Activated T-helper 9 cell treated with anti-CD3 and anti-CD28 coated beads, Interleukin-2, amount 50 U/mL, for 16 hours (primary cell): ENCODE measurements at regions not wholly inside any gene's neighbourhood (a gene's known extent, or its start where the extent isn't known, plus 50 kb on each side); places are given as distances from the start of the nearest gene placed in this dataset.
A peak's percentile ranks its signal among the peaks of the same experiment; 100 is the strongest.
"Not testable (repeated sequence)": the region's sequence is repeated elsewhere in the genome, so short reads cannot be mapped to it uniquely, and the experiment has no call there.

Source experiments
- DNase-seq: peaks from one replicate; pipeline ENCODE4 v3.0.0-alpha.2; 2020; ENCODE audit warnings: low read depth

DNA sequence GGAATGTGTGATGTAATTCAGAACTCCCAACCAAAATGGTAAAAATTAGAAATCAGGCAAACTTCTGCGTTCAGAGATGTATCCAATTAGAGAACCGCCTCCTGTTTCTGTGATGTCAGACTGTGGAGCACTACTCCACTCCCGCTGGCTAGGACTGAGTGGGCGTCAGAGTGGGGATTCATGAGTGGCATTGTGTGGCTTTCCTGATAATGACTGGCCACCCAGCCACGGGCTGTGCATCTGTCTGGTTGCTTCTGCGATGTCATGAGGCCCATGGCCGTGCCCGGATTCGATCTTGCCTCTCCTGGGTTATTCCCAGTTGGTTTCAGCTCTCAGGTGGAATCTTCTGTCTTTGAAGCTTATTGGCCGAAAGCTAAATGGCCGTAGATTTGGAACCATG lies 87.1 kb upstream of the KCNA1 start:
- no peak for DNase-seq

GRCh38 chr12:4824380-4824779 lies 85.3 kb upstream of the KCNA1 start:
- DNase-seq = no peak

DNA sequence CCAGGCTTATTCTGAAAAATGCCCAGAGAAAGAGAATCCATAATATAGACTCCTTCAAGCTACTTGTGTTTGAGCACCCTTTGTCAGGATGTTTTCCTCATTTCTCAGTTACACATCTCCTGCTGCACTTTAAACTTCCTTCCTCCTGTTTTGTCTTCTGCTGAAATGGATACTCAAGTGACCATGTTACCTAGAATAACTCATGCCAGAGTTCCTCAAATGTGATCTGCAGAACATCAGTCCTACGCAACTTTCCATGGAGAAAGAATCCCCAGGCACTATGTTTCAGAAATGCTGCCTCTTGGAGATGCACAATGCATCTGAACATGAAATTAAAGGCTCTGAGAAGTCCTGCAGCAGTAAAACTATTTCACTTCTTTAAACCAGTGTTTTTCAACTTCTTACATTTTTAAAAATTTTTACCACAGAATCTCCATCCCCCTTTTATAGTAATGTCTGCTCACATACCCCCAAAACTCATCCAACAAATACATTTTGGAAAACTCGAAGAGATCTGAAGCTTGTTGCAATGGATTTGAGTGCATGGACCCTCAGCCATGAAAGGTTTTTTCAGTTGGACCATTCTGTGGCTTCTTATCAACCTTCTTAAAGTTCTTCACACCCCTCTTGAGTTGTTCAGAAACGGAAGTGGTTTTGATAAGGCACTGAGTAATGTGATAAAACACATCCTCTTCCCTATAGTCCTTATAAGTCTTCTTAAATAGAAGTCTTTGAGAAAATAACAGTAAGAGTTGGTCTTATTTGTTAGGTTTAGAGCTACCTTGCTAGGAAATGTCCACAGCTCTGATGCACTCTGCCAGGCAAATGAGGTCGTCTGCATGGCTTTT lies 84.5 kb upstream of the KCNA1 start:
- DNase-seq = no peak

- no peak for DNase-seq
Measured at GRCh38 chr12:4826909-4827308, 82.8 kb upstream of the KCNA1 start.

- DNase-seq = no peak
Measured at GRCh38 chr12:4828176-4828575, 81.5 kb upstream of the KCNA1 start.

- no peak for DNase-seq
Measured at GRCh38 chr12:4829161-4829792, 80.4 kb upstream of the KCNA1 start.

DNA sequence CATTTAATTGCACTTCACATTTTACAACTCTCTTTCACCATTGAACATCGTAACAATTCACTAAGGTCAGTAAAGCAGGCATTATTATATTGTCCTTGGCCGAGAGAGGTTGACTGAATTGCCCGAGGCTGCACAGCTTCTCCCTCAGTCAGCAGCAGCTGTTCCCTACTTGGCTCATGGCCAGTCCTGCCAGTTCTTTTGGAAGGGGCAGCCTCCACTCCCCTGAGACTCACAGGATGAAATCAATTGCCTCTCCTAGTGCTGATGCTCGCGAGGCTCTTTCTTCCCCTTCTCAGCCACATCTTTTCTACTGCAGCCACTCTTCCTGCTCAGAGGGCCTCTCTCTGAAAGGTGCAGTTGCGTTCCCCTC lies 79.9 kb upstream of the KCNA1 start:
- DNase-seq = no peak

DNA sequence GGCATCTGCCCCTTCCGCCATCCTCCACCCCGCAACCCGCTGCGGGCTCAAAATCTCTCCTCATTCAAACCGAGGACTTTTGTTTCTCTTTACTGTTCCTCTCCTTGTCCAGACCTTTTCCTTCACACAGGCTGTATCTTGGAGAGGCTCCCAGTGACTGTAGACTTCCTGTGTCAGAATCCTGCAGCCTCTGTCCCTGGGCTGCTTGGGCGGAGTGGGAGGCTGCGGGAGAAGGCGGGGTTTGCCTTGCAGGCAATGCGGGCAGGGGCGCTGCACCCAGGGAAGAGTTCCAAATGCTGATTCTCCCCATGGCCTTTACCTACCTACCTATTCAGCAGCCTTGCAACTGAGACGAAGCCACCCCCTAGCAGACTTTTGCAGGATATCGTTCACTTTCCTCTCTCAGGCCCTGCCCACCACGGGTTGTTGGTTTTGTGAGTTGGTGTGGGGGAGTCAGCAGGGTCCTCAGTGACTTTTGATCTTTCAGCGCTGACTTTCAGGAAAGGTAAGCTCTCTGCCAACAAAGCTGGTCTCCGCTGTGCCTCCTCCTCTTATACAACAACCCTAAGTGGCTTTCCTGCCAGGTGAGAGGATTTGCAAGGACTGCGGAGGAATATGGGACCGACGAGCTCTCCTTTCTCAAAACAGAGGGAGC lies 79.0 kb upstream of the KCNA1 start:
- no peak for DNase-seq

DNA sequence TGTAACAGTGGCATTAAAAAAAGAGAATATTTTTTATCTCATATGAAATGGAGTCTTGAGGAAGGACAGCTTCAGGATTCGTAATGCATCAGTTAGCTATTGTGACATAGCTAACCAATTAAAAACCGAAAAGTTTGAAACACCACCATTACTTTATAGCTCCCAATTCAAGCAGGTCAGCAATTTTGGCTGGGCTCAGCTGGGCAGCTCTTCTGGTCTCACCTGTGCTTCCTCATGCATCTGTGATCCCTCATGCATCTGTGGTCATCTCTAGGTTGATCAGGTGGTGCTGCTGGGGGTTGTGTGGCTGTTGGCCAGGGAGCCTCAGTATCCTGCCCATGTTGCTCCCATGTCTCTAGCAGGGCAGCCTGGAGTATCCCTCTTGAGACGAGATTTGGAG lies 76.7 kb upstream of the KCNA1 start:
- no peak for DNase-seq

GRCh38 chr12:4833524-4833923 lies 76.2 kb upstream of the KCNA1 start:
- no peak for DNase-seq

DNA sequence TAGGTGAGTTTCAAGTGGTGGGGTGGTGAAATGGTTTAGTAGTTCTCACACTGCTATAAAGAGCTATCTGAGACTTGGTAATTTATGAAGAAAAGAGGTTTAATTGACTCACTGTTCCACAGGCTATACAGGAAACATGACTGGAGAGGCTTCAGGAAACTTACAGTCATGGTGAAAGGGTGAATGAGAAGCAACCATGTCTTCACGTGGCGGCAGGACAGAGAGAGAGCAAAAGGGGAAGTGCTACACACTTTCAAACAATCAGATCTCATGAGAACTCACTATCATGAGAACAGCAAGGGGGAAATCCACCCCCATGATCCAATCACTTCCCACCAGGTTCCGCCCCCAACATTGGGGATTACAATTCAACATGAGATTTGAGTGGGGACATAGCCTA lies 67.3 kb upstream of the KCNA1 start:
- DNase-seq = not testable (repeated sequence)

GRCh38 chr12:4843907-4844306 lies 65.8 kb upstream of the KCNA1 start:
- DNase-seq = no peak

DNA sequence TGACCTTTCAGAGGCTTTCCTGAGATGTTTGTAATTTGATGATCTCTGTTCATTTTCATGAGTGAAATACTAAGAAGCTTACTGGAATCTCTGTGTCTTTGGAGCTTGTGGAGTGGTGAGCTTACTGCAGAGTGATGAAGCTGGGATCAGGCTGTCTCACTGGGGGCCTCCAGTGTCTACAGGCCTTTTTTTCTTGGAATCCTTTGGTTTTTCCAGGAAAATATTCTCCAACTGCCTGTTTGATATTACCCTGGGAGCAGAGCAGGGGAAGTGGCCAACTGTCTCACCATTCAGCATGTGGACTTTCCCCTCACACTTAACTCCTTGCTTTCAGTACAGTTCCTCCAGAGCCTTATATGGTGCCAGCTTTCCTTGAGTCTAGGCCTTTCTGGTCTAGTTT lies 62.0 kb upstream of the KCNA1 start:
- DNase-seq = no peak

DNA sequence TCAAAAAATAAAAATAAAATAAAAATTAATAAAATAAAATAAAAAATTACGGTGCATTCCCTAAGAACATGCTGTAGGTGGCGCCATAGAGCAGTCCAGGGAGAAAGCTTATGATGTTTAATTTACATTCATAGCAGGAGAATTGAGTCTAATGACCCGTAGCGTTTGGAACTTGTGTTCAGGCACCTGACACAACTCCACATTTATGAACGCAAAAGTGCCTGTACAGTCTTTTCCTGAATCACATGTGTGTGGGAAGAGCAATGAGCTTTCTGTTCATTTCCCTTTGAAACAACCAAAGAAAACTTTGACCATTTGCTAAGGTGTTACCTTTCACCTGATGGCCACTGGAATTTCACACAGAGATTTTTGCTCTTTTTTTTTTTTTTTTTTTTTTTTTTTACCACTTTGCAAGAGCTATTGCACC lies 60.6 kb upstream of the KCNA1 start:
- DNase-seq = no peak

DNA sequence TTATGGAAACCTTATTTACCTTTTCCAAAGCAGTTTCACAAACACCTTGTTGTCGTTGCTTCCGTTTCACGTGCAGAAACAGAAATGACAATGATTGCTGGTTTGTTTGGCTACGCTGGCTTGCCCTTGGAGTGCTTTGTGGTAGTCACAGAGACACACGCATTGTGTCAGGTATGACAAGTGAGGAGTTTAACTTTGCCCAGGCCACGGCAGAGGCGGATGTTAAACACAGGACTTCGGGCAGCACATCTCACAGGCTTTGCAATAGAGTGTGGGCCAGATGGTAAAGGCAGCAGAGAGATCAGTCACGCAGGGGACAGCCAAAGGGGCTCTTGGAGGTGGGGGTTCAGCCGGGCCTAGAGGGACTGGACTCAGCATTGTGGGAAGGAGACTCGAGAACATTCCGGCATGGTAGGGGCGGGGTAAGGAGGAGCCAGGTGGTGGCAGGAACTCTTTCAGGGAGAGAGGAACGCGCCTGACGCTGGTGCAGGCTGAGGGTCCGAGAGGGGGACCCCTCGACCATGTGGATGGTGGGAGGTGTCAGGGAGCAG lies 59.8 kb upstream of the KCNA1 start:
- DNase-seq = no peak

DNA sequence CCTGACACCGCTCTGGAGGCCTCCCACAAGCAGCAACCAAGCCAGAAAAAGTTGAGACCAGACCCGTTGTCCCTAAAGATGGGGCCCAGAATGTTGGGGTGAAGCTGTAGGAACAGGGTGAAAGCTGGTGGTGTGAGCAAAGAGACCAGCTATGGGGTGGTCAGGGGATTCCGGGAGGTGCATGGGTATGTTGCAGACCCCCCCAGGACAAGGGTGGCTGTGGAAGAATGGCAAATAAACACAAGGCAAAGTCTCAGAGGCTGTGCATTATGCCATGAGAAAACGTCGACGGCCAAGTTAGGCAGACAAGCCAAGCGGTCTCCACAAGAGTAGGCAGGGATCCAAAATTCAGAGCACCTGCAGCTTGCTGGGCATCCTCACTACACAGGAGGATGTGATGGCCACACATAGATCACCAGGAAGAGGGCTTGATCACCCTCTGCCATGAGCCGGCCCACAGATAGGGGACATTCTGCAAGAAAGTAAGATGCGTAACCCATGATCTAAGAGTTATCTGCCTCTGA lies 58.8 kb upstream of the KCNA1 start:
- no peak for DNase-seq

DNA sequence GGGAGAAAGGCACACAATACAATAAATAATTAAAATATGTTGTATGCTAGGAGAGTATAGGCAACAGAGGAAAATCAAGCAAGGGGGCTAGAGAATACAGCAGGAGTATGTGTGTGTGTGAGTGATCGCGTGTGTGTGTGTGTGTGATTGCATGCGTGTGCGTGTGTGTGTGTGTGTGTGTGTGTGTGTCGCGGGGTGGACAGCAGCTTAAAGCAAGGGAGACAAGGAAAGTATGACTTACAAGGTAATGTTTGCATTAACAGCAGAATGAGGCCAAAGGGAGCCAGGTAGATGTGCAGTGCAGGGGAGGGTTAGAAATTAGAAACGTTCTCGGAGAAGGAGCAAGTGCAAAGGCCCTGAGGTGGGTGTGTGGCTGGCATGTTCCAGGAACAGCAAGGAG lies 57.4 kb upstream of the KCNA1 start:
- DNase-seq = no peak

DNA sequence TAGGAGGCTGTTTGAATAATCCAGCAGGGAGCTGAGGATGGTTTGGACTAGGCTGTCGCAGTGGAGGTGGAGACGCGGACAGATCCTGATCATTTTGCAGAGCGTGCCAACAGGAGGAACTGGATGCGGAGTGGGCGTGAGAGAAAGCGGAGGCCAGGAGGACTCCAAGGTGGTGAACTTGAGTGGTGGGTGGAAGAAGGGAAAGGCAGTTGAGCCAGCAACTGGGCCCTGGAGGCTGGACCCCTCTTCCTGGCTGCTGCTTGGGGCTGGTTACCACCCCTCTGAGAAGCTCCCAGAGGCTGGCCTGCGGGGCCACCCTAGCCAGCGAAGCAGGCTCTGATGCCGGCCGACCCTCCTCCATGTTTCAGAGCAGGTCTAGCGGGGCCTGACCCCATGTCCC lies 56.8 kb upstream of the KCNA1 start:
- no peak for DNase-seq

GRCh38 chr12:4855121-4855924 lies 54.4 kb upstream of the KCNA1 start:
- DNase-seq = no peak

- DNase-seq = no peak
Measured at GRCh38 chr12:4856596-4856995, 53.1 kb upstream of the KCNA1 start.

GRCh38 chr12:4857472-4858291 lies 52.0 kb upstream of the KCNA1 start:
- DNase-seq = peak; percentile 39
